ENCODE measurements at regions not wholly inside any gene's neighbourhood (a gene's known extent, or its start where the extent isn't known, plus 50 kb on each side); places are given as distances from the start of the nearest gene placed in this dataset.

GRCh38 chr3:86748015-86748414, 242.9 kb downstream of the VGLL3 start:
- Histone ChIP-seq H3K36me3 (ENCODE audit: low read depth, missing control alignments) (no peaks in the 10 kb centered on the region), H3K27ac (no peak overlapping the region), H3K27me3 (no peaks in the 10 kb centered on the region), H3K9me3 (no peaks in the 10 kb centered on the region), H3K4me3 (no peak overlapping the region), H3K4me1 (no peaks in the 10 kb centered on the region)
- TF ChIP-seq CTCF (IDR thresholded peaks at IDR 0.05) (no peak), POLR2A (IDR thresholded peaks at IDR 0.05) (no peak)
- DNase-seq = no peak
- WGBS, 2 donors = 76 to 92% methylated on average over 6 of the region's 6 CpGs
- intact Hi-C loops (cut with DNase I; ENCODE audit: low total_unique reads) = no loop called here

GRCh38 chr3:86744051-86744450, 246.9 kb downstream of the VGLL3 start:
- 76 to 79% methylated on average over 1 of the region's 1 CpG for WGBS, 2 donors
- no peaks in the 10 kb centered on the region for H3K4me1 ChIP-seq
- H3K9me3 ChIP-seq = no peaks in the 10 kb centered on the region
- no peaks in the 10 kb centered on the region for H3K27me3 ChIP-seq
- no peak for DNase-seq
- intact Hi-C loops (cut with DNase I; ENCODE audit: low total_unique reads) = no loop called here
- no peak overlapping the region for H3K4me3 ChIP-seq
- TF ChIP-seq CTCF (IDR thresholded peaks at IDR 0.05) (no peak), POLR2A (IDR thresholded peaks at IDR 0.05) (no peak)
- H3K27ac ChIP-seq = no peak overlapping the region
- no peaks in the 10 kb centered on the region for H3K36me3 ChIP-seq (ENCODE audit: low read depth, missing control alignments)

- intact Hi-C loops (cut with DNase I; ENCODE audit: low total_unique reads) = no loop called here
- Histone ChIP-seq H3K36me3 (ENCODE audit: low read depth, missing control alignments) (no peaks in the 10 kb centered on the region), H3K4me1 (no peaks in the 10 kb centered on the region), H3K4me3 (no peak overlapping the region), H3K27ac (no peak overlapping the region), H3K27me3 (no peaks in the 10 kb centered on the region), H3K9me3 (no peaks in the 10 kb centered on the region)
- WGBS, 2 donors = 74 to 75% methylated on average over 1 of the region's 1 CpG
- no peak for DNase-seq
- TF ChIP-seq POLR2A (IDR thresholded peaks at IDR 0.05) = no peak
- TF ChIP-seq CTCF (IDR thresholded peaks at IDR 0.05) = no peak
Measured at GRCh38 chr3:86743233-86743632, 247.7 kb downstream of the VGLL3 start.

GRCh38 chr3:86740751-86741150, 250.2 kb downstream of the VGLL3 start:
- Histone ChIP-seq H3K27ac (no peak overlapping the region), H3K4me3 (no peak overlapping the region), H3K9me3 (no peaks in the 10 kb centered on the region), H3K4me1 (no peaks in the 10 kb centered on the region), H3K36me3 (ENCODE audit: low read depth, missing control alignments) (no peaks in the 10 kb centered on the region), H3K27me3 (no peaks in the 10 kb centered on the region)
- 88% methylated on average over 3 of the region's 3 CpGs for WGBS, 2 donors
- DNase-seq = no peak
- intact Hi-C loops (cut with DNase I; ENCODE audit: low total_unique reads) = no loop called here
- TF ChIP-seq POLR2A (IDR thresholded peaks at IDR 0.05) (no peak), CTCF (IDR thresholded peaks at IDR 0.05) (no peak)

GRCh38 chr3:86739244-86739643, 251.7 kb downstream of the VGLL3 start:
- TF ChIP-seq POLR2A (IDR thresholded peaks at IDR 0.05) = no peak
- TF ChIP-seq CTCF (IDR thresholded peaks at IDR 0.05) = no peak
- WGBS, 2 donors = 85 to 92% methylated on average over 3 of the region's 3 CpGs
- no peaks in the 10 kb centered on the region for H3K9me3 ChIP-seq
- no peaks in the 10 kb centered on the region for H3K36me3 ChIP-seq (ENCODE audit: low read depth, missing control alignments)
- H3K27ac ChIP-seq = no peak overlapping the region
- no peaks in the 10 kb centered on the region for H3K4me1 ChIP-seq
- intact Hi-C loops (cut with DNase I; ENCODE audit: low total_unique reads) = no loop called here
- H3K27me3 ChIP-seq = no peaks in the 10 kb centered on the region
- DNase-seq = no peak
- H3K4me3 ChIP-seq = no peak overlapping the region

Data from testis (tissue), 2 donors.